Activated T-cell treated with anti-CD3 and anti-CD28 coated beads, Interleukin-2, amount 50 U/mL, for 1 hour (primary cell): ENCODE measurements at regions not wholly inside any gene's neighbourhood (a gene's known extent, or its start where the extent isn't known, plus 50 kb on each side); places are given as distances from the start of the nearest gene placed in this dataset.
"Not testable (repeated sequence)": the region's sequence is repeated elsewhere in the genome, so short reads cannot be mapped to it uniquely, and the experiment has no call there.

Experiments used
- DNase-seq: peaks from one replicate; pipeline ENCODE4 v3.0.0-alpha.2; 2020

DNA sequence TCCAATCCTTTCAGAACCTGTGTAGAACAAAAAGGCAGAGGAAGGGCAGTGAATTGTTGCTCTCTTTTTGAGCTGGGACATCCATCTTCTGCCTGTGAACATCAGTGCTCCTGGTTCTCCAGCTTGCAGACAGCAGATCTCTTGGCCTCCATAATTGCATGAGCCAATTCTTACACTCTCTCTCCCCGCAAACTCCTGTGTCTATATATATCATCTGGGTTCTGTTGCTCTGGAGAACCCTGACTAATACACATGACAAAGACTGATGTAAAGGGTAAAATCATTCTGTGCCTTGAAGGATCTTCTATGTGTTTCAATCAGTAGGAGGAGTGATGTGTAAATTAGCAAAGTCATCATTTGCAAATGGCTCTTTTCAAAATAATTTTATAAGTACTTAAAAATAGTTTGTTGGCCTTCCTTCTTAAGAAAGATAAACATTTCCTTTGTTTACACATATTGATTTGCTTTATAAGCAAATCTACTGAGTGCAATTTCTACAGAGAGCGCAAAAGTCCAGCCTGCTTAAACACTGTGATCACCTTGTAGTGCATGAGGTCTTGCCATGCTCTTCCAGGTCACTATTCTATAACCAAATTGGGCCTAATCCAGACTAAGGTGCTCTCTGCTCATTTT is 154.9 kb upstream of the ANKRD28 start:
- DNase-seq: no peak

DNA sequence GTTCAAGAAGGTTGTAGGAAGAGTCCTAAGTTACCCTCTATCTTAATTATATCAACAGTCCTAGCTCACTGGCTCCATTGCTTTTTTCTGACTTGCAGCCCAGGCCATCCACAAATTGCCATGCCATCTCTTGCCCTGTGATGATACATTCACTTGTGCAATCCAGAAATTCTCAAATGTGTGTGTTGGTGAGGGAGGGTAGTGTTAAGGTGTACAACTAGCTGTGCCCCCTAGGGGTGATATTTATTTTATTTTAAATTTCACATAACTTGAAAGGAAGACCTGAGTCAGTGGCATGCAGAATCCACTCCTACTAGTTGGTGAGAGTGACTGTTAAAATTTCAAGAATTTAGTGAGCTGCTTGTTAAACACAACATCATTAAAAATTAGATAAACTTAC is 156.1 kb upstream of the ANKRD28 start:
- DNase-seq: no peak

DNA sequence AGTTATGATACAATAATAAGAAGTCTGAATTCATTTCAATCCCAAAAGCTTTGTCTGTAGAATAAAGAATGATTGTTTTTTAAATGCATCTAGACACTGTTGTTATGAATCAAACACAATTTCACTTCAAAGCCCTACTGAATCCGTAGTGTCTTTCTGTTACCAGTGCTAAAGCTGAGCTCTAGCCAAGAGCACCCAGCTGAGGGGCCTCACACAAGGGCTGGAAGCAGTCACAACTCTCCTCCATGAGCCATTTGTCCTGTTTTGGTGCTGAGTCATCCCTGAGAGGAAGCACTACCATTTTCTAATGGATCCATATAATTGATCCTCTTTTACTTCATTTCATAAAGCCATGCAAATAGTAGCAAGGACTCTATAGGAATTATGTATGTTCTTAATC is 158.2 kb upstream of the ANKRD28 start:
- no peak for DNase-seq

DNA sequence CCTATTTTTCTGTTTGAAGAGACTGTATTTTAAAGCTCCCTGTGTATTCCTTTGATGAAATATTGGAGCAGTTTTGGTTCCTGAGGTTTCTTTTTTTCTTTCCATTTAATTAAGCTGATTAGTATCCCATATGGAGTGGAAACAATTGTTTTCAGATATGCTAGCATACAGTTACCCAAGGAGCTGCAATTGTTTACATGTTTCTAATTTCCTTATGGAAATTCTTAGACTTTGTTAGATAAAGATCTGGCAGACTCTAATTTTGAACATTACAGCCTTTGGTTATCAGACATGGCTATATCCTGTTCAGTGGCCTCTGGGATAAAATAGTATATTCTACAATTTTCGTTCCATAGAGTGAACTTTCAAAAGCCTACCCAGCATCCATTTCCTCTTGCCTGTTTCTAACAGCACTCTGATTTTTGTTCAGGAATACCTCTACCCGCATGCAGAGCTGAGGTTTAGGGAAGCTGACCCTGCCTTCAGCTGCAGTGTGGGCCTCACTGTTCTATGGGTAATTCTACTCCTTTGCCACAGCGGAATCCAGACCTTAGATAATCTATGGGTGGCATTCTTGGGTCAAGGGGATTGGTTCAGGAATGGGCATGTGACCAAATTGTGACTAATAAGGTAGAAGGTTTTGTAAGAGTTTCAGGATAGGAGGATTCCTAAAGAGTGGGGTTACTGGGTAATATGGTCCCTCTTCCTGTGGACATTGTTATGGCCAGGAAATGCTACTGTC is 161.1 kb upstream of the ANKRD28 start:
- no peak for DNase-seq

DNA sequence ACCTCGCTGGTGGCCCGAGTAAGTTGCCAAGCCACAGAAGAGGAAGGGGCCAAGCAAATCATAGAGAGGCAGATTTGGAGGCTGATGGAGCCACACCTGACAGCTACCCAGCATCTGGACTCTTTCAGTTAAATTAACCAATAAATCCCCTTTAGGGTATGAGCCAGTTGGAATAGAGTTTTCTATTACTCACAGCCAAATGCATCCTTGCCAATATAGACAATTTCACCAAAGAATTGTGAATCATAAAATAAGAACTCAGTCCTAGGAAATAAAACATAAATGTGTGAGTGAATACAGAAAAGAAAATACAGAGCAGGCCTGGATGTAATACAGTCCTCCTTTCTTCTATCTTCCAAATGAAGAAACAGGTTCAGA is 161.6 kb upstream of the ANKRD28 start:
- DNase-seq: no peak

DNA sequence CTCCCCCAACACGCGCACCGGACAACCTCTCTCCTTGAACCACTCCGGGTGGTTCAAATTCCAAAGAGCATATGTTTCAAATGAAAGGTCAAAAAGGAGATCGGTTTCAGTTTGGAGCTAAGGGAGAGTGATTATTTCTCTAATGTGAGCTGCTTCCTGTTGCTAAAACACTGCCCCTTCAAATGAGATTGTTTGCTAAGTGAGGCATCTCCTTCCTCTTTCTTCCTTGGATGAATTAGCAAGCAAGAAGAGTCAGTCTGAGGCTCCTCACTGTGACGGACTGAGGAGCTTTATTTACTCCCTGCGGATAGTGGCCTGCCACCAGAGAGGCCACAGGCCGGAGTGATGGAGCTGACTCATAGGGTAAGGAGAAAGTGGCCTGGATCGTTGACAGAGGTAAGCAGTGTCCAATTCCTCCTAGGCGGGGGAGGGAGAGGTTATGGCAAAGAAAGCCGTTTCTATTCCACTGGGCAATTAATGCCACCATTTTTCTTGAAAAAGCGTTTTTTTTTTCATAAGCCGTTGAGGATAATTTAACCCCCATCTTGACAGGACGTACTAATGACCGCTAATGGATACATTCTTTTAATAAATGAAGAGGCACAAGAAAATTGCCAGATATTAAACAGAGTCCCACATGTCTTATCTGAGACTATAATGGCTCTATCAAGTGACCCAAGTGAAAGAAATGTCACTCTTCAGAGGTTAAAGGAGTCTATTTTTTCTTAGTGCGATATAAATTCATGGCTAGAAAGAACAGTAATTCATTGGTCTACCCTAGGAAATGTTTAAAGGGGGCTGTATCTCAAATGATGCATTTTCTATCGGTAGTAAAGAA is 167.0 kb upstream of the ANKRD28 start:
- DNase-seq: no peak

DNA sequence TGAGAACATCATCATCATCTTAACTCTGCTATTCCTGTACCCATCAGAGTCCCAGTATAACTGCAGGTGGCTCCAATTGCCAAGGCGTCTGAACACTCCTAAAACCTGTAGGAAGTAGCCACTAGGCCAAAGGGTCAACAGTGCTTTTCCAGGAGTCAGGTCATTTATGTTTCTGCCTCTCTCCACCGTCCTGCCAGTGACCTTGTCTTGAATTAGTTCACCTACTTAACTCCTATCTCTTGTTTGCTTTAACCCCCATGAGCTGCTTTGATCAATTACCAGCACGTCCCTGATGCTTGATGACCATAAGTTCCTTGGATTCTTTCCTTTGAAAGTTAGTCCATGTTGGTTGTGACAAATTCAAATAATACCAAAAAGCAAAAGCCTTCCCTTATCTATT is 169.8 kb upstream of the ANKRD28 start:
- DNase-seq: no peak

DNA sequence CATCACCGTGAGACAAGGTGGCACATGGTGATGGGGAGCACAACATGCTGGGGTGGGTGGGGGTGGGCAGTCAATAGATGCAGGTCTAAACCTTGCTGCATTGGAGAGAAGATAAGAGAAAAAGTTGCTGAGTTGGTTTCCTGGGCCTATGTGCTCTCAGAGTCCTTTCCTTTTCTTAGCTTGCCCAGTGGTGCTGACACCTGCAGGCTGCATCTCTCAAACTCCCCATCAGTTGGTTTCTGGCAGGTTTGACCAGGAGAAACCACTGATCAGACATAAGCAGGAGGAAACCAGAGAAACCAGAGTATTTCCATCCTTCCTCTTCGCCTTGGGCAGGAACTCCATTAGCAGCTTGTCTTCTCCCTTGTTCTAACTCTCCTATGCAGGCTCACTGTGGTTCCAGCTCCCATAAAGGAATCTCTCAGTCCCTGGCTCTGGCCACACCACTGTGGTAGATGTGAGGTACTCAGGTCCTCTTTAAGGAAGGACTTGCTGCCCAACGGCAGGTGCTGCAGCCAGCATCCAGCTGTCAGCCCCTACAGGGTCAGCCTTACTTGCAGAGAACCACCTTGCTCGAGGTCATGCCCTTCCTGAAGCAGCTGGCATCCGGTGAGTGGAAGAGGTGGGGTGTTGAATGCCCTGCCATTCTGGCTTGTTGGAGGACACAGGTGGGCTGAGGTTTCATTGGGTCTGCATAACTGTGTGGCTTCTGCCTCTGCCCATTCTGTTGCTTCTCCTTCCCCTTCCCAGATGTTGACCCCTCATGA is 172.3 kb upstream of the ANKRD28 start:
- DNase-seq: no peak

DNA sequence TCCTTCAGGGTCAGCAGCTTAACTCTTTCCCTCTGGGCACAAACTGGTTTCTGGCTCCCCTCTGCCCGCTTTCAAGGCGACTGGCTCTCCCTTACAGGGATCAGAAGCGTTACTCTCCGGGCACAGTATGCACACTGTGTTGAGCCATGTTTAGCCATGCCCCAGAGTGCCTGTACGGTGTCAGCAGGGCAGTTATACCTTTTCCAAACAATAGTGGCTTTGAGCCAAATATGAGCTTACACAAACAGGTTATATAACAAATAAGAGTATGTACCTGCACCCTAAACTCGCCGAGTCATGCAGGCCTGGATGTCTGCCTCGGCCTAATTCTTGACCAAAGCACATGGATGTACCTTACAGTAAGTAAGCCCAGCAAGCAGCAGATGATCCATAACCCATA is 175.6 kb upstream of the ANKRD28 start:
- no peak for DNase-seq

DNA sequence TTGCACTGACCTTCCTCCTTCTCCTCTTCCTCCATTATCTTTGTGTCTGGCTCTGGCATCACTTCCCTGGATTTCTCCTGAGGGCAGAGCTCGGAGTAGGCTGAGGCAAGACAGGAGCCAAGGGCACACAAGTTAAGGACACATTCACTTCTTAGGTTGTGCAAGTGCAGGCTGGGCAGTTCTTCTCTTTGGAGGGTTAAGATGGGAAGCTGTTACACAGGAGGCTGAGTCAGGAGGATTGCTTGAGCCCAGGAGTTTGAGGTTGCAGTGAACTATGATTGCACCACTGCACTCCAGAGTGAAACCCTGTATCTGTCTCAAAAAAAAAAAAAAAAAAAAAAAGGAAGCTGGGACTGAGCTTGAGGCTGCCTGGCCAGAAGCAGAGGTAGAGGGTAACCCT is 176.2 kb upstream of the ANKRD28 start:
- no peak for DNase-seq

DNA sequence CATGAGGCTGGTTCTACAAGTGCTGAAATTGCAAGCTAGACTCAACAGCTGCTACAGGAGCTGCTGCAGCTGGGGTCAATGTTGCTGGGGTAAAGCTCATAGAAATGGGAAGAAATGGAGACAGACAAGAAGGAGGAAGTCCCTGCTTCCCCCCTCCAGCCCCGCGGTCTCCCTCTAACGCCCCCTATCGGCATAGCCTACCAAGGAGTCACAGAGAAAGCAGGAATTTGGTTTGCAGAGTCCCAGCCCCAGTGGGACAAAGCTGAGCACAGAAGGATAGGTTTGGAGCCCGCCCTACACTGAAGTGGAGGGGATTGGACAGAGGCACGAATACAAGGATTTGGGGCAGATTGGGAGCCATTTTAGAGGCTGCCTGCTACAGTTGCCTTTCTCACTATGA is 176.9 kb upstream of the ANKRD28 start:
- DNase-seq: no peak

DNA sequence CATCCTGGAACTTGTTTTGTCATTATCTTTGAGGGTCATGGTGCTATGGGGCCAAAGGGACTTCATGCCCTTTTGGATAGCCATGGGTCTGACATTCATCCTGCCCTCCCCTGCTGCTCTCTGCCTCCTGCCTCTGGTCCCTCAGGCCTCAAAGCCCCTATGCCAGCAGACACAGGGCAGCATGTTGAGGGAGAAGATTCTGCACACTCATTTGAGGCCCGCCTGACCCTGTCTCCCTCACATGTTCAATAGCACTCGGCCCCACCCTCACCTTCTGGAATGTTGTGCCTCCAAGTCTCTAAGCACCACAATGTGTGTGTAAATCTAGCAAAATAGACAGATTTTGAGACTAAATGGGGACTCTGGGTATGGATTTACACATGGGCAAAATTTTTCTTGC is 178.7 kb upstream of the ANKRD28 start:
- DNase-seq: no peak

DNA sequence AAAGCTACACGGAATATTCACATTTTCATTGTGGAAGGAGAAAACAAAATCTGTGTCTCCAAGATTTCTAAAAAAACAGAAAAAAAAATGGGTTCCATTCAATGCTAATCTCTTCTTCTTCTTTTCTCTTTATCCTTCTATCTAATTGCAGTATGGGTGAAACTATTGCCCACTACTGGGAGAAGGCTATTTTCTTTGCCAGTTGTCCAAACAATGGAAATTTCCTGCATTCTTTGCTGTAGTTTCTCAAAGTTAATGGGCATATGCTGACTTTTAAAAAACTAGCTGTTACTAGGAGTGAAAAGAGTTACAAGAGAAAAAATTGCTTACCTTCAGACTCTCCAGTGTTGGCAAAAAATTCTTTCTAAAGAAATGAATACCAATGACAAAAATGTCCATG is 179.3 kb upstream of the ANKRD28 start:
- no peak for DNase-seq

DNA sequence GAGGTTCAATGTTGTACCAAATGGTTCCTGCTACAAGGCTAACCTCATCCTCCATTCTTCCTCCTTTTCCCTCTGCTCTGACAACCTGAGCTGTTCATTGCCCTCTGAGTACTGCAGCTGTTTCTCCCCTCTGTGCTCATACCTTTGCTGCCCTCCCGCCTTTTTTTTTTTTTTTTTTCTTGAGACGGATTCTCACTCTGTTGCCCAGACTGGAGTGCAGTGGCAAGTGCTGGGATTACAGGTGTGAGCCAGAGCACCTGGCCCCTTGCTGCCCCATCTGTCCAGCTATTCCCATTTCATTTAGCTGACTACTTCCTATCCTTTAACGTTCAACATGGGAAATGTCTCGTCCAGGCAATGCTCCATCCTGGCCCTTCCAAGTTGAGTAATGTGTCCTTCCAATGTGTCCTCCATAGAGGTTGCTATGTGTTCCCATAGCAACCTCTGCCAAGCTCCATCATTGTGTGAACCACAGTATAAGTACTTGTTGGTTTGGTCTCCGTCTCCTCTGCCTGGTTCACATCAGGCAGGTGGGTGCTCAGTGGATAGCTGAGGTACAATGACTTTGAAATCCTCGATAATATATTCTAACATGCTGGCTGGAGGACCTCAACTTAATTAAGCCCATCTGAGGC is 179.9 kb upstream of the ANKRD28 start:
- no peak for DNase-seq

DNA sequence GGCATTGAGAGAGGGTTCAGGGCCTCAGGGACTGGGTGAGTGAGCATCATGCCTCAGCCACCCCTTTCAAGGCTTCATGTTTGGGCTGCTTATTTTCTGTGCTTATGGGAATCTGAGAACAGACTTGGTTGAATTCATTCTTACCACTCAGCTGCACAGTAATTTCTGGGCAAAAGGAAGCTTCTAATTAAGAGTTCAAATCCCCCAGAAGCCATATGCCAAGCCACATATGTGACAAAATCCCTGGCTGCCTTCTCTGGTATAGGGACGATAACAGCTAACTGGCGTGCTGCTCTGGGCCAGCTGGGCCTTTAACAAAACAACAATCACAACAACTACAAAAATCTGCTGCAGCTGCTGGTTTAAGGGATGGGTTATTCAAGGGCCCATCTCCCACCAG is 181.0 kb upstream of the ANKRD28 start:
- no peak for DNase-seq

DNA sequence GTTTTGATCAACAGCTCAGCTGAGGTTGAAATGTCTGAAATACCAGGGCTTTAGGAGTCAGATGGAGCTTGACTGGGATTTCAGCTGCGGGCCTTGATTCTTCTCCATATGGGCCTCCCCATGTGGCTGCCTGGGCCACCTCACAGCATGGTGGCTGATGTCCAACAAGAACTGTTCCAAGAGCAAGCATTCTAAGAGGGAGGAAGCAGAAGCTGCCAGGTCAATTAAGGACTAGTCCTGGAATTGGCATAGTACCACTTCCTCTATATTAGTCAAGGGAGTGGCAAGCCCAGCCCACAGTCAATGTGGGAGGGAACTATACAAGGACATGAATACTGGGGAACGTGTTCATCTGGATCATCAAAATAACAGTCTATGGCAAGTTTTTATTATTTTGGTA is 181.7 kb upstream of the ANKRD28 start:
- DNase-seq: no peak

DNA sequence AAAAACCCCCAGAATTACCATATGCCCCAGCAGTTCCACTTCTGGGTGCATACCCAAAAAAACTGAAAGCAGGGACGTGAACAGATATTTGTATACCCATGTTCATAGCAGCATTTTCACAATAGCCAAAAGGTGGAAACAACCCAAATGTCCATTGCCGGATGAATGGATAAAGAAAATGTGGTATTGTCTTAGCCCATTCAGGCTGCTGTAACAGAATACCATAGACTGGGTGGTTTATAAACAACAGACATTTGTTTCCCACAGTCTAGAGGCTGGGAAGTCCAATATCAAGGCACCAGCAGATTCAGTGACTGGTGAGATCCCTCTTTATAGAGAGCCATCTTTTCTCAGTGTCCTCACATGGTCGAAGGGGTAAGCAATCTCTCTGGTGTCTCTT is 182.1 kb upstream of the ANKRD28 start:
- DNase-seq: no peak

DNA sequence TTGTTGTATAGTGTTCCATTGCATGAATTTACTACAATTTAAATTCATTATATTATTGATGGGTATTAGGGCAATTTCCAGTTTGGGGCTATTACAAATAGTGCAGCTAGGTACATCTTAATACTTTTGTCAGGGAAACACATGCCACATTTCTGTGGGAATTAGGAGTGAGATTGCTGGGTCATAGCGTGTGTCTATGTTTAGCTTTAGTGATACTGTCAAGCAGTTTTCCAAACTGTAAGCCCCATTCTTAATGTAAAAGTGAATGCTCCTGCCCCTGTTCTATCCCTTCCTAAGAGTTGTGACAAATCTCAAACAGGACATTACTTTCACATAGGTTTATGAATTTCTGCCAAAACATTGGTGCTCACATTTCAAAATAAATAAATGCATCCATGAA is 184.5 kb upstream of the ANKRD28 start:
- no peak for DNase-seq

DNA sequence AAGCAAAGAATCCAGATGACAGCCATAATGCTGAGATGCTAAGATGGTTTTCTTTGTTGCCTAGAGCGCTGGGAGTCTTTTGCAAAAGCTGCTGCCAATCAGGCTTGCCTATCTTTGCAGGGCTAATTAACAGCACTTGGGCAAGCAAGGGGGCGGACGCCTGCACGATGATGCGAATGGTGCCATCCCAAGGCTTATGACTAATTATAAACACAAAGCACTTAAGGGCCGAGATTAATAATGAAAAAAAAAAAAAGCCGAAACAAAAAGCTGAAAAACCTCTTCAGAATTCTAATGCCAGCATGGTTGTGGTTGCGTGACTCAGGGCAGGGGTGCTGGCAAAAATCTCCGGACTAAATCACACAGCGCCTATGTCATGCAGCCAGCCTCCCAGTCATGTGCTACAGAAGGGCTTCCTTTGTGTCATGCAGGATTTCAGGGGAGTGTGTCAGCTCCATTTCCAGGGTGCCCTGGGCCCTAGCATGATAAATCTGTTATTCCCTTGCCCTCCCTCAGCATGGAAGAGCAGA is 185.0 kb upstream of the ANKRD28 start:
- no peak for DNase-seq

DNA sequence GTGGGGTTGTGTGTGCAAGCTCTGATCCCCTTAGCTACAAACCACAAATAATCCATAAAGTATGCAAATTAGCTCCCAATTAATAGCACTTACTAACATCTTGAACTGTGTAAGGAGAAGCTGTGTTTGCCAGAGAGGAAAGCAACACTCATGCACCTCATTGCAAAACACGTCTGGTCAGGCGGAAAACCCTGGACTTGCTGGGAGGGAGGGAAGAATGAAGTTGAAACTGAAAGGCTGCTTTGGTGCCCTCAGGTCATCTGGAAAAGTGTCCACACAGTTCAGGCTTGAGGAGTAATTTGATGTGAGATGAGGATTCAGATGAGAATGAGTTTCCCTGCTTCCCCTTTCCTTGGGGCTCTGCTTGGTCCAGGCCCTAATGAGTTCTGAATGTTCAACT is 185.5 kb upstream of the ANKRD28 start:
- no peak for DNase-seq

DNA sequence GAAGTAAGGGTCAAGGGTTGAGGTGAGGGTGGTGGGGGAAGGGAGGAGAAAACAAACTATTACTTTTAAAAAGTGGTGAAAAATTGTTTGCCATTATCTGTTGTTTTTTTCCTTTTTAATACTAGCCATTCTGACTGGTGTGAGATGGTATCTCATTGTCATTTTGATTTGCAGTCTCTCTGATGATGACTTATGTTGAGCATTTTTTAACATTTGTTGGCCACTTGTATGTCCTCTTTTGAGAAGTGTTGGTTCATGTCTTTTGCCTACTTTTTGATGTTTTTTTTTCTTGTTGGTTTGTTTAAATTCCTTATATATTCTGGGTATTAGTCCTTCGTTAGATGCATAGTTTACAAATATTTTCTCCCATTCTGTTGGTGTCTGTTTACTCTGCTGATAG is 185.9 kb upstream of the ANKRD28 start:
- no peak for DNase-seq

DNA sequence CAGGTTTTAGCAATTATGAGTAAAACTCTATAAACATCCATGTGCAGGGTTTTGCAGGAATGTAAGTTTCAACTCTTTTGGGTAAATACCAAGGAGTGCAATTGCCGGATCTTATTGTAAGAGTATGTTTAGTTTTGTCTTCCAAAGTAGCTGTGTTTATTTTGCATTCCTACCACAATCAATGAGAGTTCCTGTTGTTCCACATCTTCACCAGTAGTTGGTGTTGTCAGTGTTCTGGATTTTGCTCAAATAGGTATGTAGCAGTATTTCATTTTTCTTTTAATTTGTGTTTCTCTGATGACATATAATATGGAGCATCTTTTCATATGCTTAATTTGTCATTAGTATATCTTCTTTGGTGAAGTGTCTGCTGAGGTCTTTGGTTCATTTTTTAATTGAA is 185.1 kb upstream of the GALNT15 start:
- DNase-seq: no peak

DNA sequence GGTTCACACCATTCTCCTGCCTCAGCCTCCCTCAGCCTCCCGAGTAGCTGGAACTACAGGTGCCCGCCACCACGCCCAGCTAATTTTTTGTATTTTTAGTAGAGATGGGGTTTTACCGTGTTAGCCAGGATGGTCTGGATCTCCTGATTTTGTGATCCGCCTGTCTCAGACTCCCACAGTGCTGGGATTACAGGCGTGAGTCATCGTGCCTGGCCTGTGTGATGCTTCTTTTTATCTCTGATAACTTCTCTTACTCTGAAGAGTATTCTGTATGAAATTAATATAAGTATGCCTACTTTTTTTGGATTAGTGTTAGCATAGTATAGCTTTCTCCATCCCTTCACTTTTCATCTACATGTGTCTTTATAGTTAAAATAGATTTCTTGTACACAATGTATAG is 180.8 kb upstream of the GALNT15 start:
- DNase-seq: not testable (repeated sequence)
